ENCODE measurements at regions not wholly inside any gene's neighbourhood (a gene's known extent, or its start where the extent isn't known, plus 50 kb on each side); places are given as distances from the start of the nearest gene placed in this dataset.

DNA sequence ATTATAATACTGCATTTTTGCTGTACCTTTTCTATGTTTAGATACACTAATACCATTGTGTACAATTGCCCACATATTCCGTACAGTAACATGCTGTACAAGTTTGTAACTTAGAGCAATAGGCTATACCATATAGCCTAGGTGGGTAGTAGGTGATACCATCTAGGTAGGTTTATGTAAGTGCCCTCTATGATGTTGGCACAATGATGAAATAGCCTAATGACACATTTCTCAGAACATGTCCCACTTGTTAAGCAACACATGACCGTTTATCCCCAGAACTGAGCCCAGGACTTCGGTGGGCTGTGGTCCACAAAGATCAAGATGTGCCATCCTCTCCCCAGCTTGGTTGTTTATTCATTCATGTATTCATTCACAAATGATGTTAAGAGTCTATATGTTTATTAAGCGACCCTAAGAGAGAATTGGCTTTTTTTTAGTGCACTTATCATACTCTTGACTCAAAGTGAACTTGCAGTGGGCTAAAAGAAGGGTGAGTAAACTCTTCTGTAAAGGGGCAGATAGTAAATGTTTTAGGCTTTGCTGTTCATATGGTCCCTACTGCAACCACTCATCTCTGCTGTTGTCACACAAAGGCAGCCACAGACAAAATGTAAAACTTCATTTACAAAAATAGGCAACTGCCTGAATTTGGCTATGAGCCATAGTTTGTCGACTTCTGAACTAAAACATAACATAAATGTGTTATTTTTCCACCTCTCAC lies 110.8 kb downstream of the NDUFA12 start:
- TF ChIP-seq, protein P1, sequence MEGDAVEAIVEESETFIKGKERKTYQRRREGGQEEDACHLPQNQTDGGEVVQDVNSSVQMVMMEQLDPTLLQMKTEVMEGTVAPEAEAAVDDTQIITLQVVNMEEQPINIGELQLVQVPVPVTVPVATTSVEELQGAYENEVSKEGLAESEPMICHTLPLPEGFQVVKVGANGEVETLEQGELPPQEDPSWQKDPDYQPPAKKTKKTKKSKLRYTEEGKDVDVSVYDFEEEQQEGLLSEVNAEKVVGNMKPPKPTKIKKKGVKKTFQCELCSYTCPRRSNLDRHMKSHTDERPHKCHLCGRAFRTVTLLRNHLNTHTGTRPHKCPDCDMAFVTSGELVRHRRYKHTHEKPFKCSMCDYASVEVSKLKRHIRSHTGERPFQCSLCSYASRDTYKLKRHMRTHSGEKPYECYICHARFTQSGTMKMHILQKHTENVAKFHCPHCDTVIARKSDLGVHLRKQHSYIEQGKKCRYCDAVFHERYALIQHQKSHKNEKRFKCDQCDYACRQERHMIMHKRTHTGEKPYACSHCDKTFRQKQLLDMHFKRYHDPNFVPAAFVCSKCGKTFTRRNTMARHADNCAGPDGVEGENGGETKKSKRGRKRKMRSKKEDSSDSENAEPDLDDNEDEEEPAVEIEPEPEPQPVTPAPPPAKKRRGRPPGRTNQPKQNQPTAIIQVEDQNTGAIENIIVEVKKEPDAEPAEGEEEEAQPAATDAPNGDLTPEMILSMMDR (IDR thresholded peaks at IDR 0.05), result no peak
- no peak for TF ChIP-seq EZH2phosphoT487 (IDR thresholded peaks at IDR 0.05)
- no peak for TF ChIP-seq EZH2 (IDR thresholded peaks at IDR 0.05)
